Activated T-helper 1 cell treated with anti-CD3 and anti-CD28 coated beads, Interleukin-12 subunit alpha, Interleukin-12 subunit beta, Interleukin-2, Interleukin-4 antibody, amounts not matched to agents 30 ng/mL and 10 ng/mL and 1 ng/mL, durations not matched to agents 14 hours and 24 hours and 36 hours (primary cell): ENCODE measurements at regions not wholly inside any gene's neighbourhood (a gene's known extent, or its start where the extent isn't known, plus 50 kb on each side); places are given as distances from the start of the nearest gene placed in this dataset.

ENCODE experiments used
- DNase-seq: peaks from one replicate; pipeline ENCODE4 v3.0.0; 2021; ENCODE audit warnings: low spot score
- H3K27ac Mint-ChIP-seq: one replicate; pipeline ENCODE4 v1.8.0; 2021; ENCODE audit warnings: mild to moderate bottlenecking, mixed read lengths
- H3K27me3 Mint-ChIP-seq: one replicate; pipeline ENCODE4 v1.8.0; 2022; ENCODE audit warnings: mild to moderate bottlenecking, moderate library complexity, mixed read lengths; ENCODE audit not compliant: insufficient read depth
- H3K36me3 Mint-ChIP-seq: one replicate; pipeline ENCODE4 v1.8.0; 2021; ENCODE audit warnings: low read depth, mixed read lengths
- H3K4me1 Mint-ChIP-seq: one replicate; pipeline ENCODE4 v1.8.0; 2021; ENCODE audit warnings: low read depth, mixed read lengths
- H3K4me3 Mint-ChIP-seq: one replicate; pipeline ENCODE4 v1.8.0; 2021; ENCODE audit warnings: mild to moderate bottlenecking, moderate library complexity, mixed read lengths
- H3K9me3 Mint-ChIP-seq: one replicate; pipeline ENCODE4 v1.8.0; 2021; ENCODE audit warnings: mixed read lengths
- intact Hi-C: fragments of 100-400 bp; cut with micrococcal nuclease; formaldehyde crosslinking; loops from one replicate; pipeline ENCODE4 v1.15.1; 2024

DNA sequence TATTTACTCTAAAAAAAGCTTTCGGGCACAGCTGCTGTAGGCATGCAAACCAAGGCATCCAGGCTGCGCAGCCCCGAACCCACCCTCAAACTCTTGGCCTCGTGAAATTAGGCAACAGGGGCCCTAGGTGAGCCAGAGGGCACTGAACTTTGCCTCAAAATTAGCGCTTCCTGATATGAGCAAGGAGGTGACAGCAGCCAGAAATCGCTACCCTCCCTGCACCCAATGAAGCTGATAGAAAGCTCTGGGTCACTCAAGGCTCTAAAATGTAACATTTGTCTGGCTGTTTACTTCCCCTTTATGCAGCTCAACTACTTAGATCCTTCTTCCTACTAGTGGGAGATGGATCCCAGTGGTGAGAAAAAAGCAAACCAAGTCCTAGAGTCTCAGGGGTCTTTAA, 61.8 kb downstream of the PITPNM2 start:
- no peak for DNase-seq

DNA sequence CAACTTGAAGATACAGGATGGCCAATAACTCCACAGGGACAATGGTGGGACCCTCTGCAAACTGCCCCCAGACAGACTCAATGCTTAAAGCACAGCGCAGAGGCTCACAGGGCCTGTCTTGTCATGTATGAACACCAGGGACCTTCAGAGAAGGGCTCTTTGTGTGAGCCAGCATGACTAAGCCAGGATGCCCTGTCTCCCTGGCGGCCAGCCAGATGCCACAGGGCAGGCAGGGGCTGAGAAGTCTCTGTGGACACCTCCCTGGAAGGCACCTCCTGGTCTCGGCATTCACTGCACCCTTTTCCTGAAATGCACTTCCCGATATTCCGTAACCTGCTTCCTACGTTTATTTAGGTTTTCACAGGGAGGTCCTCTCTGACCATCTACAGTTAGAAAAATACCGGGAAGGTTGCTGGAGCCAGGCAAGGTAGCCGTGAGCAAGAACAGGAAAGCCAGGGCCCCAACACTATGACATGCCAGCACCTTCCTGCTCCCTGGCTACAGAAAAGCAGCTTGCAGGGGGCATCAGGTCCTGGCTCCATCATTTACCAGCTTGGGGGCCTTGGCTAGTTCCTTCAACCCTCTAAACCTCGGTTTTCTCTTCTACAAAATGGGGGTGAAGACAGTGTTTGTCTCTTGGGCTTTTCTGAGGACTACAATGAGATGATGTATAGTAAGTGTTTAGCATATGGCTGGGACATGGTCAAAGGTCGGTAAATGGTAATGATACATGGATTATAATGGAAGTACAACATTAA, 65.0 kb downstream of the PITPNM2 start:
- no peak overlapping the region for H3K4me3 Mint-ChIP-seq
- no peaks in the 10 kb centered on the region for H3K9me3 Mint-ChIP-seq
- H3K27me3 Mint-ChIP-seq = peaks cover 1% of the 10 kb centered on the region
- H3K36me3 Mint-ChIP-seq = no peaks in the 10 kb centered on the region
- H3K27ac Mint-ChIP-seq = no peak overlapping the region
- DNase-seq = no peak
- intact Hi-C loops = no loop called here
- H3K4me1 Mint-ChIP-seq = peaks cover 9% of the 10 kb centered on the region

More for the DNA sequence above, 61.8 kb downstream of the PITPNM2 start:
- H3K36me3 Mint-ChIP-seq = no peaks in the 10 kb centered on the region
- H3K4me1 Mint-ChIP-seq = peaks cover 9% of the 10 kb centered on the region
- H3K27ac Mint-ChIP-seq = no peak overlapping the region
- no peak overlapping the region for H3K4me3 Mint-ChIP-seq
- intact Hi-C loops = no loop called here
- H3K9me3 Mint-ChIP-seq = no peaks in the 10 kb centered on the region
- H3K27me3 Mint-ChIP-seq = no peaks in the 10 kb centered on the region

DNA sequence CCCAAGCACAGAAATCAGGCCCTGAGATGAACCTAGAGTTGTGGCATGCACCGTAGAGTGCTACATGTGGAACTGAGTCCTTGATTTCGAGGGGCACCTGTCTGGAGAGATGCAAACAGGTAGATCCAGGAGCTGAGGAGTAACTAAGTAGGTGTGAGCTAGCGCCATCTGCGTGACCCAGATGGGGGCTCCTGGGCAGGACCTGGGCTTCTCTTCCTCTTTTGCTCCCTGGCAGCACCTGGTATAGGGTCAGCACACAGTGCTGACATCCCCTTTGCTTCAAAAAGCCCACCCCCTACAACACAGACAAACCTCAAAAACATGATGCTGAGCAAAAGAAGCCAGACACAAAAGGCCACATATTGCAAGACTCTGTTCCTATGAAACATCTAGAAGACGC, 65.8 kb downstream of the PITPNM2 start:
- intact Hi-C loops = no loop called here
- no peak overlapping the region for H3K4me3 Mint-ChIP-seq
- H3K36me3 Mint-ChIP-seq = no peaks in the 10 kb centered on the region
- peaks cover 9% of the 10 kb centered on the region for H3K4me1 Mint-ChIP-seq
- H3K9me3 Mint-ChIP-seq = no peaks in the 10 kb centered on the region
- H3K27ac Mint-ChIP-seq = no peak overlapping the region
- no peak for DNase-seq
- H3K27me3 Mint-ChIP-seq = peaks cover 1% of the 10 kb centered on the region

DNA sequence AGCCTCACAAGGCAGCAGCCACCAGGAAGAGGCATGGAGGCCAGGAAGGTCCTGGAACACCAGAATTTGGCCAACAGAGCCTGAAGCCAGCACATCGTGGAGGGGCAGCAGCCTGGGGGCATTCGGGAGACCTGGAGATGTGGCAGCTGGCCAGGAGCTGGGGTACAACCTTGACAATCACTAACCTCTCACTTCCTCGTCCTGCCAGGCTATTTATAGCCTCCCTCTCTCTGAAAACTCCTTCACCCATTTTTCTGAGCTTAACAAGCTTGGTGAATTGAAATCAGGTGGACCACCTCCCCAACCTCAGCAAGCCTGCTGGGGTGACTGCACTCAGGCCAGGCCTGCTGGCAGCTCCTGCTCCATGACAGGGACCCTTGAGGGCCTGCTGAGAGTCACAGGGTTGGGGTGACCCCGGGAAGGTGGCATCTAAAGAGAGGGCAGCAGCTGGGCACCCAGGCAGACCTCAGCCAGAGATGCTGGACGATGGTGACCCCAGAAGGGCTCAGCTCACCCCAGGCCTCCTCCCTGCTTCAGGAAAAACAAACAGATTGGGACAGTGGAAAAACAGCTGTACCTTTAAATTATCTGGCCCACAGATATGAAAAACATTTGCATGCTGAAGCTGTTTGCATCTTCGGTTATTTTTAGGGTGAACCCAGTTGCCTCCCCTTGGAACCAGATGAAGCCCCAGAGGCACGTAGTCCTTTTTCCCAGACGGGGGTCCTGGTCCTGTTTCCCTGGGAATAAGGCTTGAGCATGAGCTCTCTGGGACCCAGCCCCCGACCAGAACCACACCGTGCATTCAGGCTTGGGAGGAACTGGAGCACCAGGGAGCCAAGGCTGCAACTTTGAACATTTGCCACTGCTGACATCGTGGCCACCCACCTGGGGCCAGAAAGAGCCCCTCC, 67.0 kb downstream of the PITPNM2 start:
- no peak for DNase-seq
- H3K27me3 Mint-ChIP-seq = peaks cover 1% of the 10 kb centered on the region
- intact Hi-C loops = no loop called here
- H3K4me3 Mint-ChIP-seq = no peak overlapping the region
- no peaks in the 10 kb centered on the region for H3K4me1 Mint-ChIP-seq
- no peaks in the 10 kb centered on the region for H3K9me3 Mint-ChIP-seq
- no peaks in the 10 kb centered on the region for H3K36me3 Mint-ChIP-seq
- no peak overlapping the region for H3K27ac Mint-ChIP-seq

DNA sequence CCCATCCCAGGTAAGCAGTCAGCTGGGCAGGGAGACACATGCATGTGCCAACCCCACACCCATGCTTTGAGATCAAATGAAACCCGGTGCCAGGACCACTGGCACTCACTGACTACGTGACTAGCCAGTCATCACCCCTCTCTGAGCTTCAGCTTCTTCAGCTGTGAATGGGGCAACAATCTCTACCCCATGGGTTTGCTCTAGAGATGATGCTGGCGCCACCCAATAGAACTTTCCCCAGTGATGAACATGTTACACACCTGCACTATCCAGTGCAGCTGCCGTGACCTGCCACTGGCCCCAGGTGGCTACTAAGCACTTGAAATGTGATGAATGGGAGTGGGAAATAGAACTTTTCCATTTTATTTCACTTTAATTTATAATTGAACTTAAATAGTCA, 70.3 kb downstream of the PITPNM2 start:
- Mint-ChIP-seq H3K27ac (no peak overlapping the region), H3K4me3 (no peak overlapping the region), H3K27me3 (peaks cover 3% of the 10 kb centered on the region), H3K4me1 (peaks cover 20% of the 10 kb centered on the region), H3K36me3 (no peaks in the 10 kb centered on the region), H3K9me3 (no peaks in the 10 kb centered on the region)
- no peak for DNase-seq
- intact Hi-C loops = no loop called here

DNA sequence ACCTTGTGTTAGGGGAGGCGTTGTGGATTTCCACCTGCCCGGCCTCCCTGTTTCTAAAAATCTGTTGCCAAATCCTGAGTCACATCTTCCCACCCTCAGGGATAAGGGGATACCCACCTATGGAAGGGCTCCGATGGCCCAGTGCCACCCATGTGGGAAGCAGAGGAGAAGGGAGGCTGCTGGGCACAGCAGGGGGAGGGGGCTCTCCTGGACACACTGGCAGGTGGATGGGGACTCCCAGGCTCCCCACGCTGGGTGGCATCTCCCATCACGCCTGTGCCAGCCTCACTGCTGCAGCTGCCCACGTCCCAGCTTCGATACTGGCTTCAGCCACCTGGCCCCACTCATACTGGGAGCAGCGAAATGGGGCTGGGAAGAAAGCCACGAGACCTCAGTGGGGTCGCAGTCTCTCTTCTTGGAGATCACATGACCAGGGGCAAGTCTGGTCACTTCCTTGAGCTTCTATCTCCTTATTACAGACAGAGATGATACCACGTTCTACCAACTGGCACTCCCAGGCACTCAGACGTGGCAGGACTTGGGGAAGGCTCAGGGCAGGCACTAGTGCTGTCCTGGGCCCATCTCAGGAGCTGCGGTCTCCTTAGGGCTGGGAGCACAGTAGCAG, 72.2 kb downstream of the PITPNM2 start:
- intact Hi-C loops = loop anchor here (5.0 to 10.0 kb wide), 3 partner anchors 181 to 356 kb away; partner anchors contain the start of genes HCAR1, RILPL2 and VPS37B
- Mint-ChIP-seq H3K27me3 (peaks cover 3% of the 10 kb centered on the region), H3K4me1 (peaks cover 40% of the 10 kb centered on the region), H3K4me3 (no peak overlapping the region), H3K27ac (peak overlapping the region; percentile 47), H3K9me3 (no peaks in the 10 kb centered on the region), H3K36me3 (peaks cover 5% of the 10 kb centered on the region)
- no peak for DNase-seq

DNA sequence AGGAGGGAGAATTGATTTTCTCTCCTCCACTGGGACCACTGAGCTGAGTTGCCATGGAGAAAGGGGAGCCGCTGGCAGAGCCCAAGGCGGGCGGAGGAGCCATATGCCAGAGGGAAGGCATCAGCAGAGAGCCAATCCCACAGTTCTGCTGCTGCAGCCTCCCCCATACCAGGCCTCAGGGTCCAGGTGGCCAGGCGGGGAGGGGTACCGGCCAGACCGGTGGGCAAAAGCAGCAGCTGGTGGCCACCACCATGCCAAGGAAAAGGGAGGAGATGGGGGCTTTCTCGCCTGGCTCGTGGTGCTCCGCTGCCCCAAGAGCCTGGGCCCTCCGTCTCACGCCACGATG, 72.8 kb downstream of the PITPNM2 start:
- H3K36me3 Mint-ChIP-seq = peaks cover 8% of the 10 kb centered on the region
- H3K27me3 Mint-ChIP-seq = peaks cover 3% of the 10 kb centered on the region
- H3K9me3 Mint-ChIP-seq = no peaks in the 10 kb centered on the region
- intact Hi-C loops = loop anchor here (5.0 to 10.0 kb wide), 3 partner anchors 181 to 357 kb away; partner anchors contain the start of genes HCAR1, RILPL2 and VPS37B
- H3K4me3 Mint-ChIP-seq = no peak overlapping the region
- DNase-seq = no peak
- peaks cover 45% of the 10 kb centered on the region for H3K4me1 Mint-ChIP-seq
- H3K27ac Mint-ChIP-seq = no peak overlapping the region

DNA sequence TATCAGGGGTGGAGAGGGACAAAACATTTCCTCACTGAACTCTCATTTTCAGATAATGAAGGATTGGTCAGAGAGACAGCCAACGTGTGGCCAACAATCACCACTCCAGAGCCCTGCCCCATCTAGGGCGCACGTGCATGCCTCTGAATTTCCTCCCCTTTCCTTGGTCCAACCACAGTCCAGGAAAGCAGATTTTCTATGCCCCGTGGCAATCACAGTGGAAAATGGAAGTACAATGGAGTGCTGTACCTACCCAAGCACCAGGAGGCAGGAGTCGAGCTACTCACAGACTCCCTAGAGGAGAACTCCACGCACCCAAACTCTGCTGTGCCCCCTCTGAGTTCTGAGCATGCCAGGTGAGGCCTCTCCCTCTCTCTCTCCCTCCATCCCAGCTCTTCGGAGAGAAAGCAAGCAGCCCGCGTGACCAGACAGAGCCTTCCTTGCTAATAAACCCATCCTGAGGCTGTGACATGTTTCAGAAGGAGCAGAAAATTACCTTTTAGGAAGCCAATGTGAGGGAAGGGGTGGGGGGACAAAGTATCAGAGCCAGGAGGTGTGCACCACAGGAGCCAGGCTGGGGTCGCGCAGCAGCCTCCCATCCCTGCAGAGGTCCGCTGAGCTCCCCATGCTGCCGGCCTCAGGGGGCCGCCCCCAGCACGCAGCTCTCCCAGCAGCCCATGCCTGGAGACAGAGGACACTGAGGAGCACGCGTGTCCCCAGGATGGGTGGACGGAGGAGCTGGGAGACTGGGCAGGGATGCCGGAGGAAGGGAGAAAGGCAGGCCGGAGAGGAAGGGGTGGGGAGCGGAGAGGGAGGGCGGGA, 73.4 kb downstream of the PITPNM2 start:
- H3K36me3 Mint-ChIP-seq = peaks cover 8% of the 10 kb centered on the region
- peaks cover 48% of the 10 kb centered on the region for H3K4me1 Mint-ChIP-seq
- peak overlapping the region; percentile 86 for H3K4me3 Mint-ChIP-seq
- H3K27ac Mint-ChIP-seq = peak overlapping the region; percentile 99
- peaks cover 3% of the 10 kb centered on the region for H3K27me3 Mint-ChIP-seq
- DNase-seq = no peak
- intact Hi-C loops = loop anchor here (2.0 to 10.0 kb wide), 5 partner anchors 180 to 635 kb away; partner anchors contain the start of genes ATP6V0A2, HCAR1, RILPL2 and SBNO1
- H3K9me3 Mint-ChIP-seq = no peaks in the 10 kb centered on the region

DNA sequence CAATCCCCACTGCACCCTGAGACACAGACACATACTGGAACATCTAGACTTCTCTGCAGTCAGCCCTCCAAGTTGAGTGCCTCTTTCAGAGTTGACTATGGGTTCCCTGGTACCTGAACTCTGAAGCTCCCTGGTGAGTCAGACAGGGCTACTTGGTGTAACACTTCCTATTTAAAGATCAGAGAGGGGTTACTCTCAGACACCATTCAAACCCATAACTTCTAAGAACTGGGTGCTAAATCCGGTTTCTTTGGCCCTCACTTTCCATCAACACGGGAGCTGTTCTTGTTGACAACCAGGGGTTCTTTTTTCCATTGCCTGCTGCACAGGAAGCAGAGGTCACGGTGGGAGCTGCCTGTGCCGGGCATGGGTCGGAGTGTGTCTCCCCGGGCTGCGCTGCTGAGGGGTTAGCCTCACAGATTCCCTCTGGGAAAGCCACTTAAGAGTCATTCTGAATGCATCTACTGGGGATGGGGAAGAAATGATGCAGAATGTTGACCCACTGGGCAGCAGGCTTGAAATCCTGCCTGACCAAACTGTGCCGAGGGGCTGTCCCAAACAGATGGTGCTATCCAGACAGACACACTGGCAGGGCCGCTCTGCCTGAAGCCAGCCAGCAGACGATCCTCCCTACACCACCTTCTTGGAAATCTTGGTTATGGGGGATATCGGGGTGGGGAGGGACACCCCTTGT, 74.1 kb downstream of the PITPNM2 start:
- DNase-seq = peak; percentile 61
- Mint-ChIP-seq H3K4me3 (peak overlapping the region; percentile 86), H3K36me3 (peaks cover 8% of the 10 kb centered on the region), H3K9me3 (no peaks in the 10 kb centered on the region), H3K27me3 (peaks cover 2% of the 10 kb centered on the region), H3K4me1 (peaks cover 56% of the 10 kb centered on the region), H3K27ac (peak overlapping the region; percentile 99)
- intact Hi-C loops = loop anchor here (1.0 to 10.0 kb wide), 14 partner anchors 26 to 636 kb away; partner anchors contain the start of genes ATP6V0A2, HCAR1, MPHOSPH9 and MTRFR

DNA sequence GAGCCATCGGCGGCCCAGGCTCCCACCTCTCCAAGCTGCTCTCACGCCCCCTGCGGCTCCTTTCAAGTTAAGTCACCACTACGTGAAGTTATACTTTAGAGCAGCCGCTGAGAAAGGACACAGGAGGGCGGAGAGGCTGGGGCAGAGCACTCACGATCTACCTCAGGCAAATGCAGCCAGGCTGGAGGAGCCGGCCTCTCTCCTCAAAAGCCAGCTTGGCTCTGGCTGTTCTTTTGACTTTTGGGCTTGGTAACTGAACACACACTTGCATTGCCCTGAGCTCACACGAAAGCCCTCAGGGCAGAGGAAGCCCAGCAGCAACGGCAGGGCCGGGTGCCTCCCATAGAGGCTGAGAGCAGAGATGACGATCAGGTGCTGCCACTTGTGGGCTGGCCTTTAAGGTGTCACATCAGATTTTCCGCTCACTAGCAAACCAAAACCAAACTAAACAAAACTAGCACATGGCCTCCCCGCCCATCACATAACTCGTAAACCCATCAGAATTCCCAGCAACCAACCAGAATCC, 75.2 kb downstream of the PITPNM2 start:
- Mint-ChIP-seq H3K36me3 (peaks cover 8% of the 10 kb centered on the region), H3K4me3 (peak overlapping the region; percentile 86), H3K27me3 (peaks cover 2% of the 10 kb centered on the region), H3K27ac (peak overlapping the region; percentile 99), H3K4me1 (peaks cover 57% of the 10 kb centered on the region), H3K9me3 (no peaks in the 10 kb centered on the region)
- peak; percentile 81 for DNase-seq
- intact Hi-C loops = loop anchor here (1.0 to 10.0 kb wide), 16 partner anchors 27 to 637 kb away; partner anchors contain the start of genes ATP6V0A2, HCAR1, MPHOSPH9 and MTRFR

DNA sequence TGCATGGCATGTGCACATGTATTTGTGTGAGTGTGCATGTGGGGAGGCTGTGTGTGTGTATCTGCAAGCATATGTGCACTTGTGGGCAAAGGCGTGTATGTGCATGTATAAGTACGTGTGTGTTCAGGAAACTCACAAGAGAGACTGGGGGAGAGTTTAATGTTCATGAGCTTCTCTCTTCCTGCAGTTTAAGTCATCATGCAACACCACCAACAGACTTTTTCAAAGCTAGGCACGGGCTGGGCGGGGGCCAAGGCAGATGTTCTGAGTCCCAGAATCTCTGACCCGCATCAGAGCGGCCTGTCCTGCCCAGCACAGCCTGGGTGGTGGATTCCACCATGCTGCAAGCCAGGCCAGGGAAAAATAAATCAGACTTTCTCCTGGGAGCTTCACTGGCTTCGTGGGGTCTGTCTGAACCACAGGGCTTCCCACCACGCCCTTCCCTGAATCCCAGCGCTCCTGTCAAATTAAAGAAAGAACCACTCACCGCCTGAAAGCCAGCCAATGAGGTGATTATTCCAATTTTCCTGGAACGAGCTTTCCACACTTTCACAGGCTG, 75.7 kb downstream of the PITPNM2 start:
- Mint-ChIP-seq H3K36me3 (peaks cover 8% of the 10 kb centered on the region), H3K4me1 (peaks cover 57% of the 10 kb centered on the region), H3K9me3 (no peaks in the 10 kb centered on the region), H3K27ac (peak overlapping the region; percentile 99), H3K27me3 (peaks cover 2% of the 10 kb centered on the region), H3K4me3 (peak overlapping the region; percentile 86)
- intact Hi-C loops = loop anchor here (1.0 to 10.0 kb wide), 5 partner anchors 32 to 360 kb away; partner anchors contain the start of genes HCAR1, RILPL2 and VPS37B
- no peak for DNase-seq
